K562 (cell line): ENCODE measurements at regions not wholly inside any gene's neighbourhood (a gene's known extent, or its start where the extent isn't known, plus 50 kb on each side); places are given as distances from the start of the nearest gene placed in this dataset.

Experiments used
- CCAR2 ChIP-seq: fragments of 200-400 bp; formaldehyde crosslinking; IDR thresholded peaks from 2 replicates; pipeline ENCODE4 v1.6.1; 2017; ENCODE audit warnings: mild to moderate bottlenecking, low read depth, low read length
- E2F5 ChIP-seq: sonication (generic); formaldehyde crosslinking; IDR thresholded peaks from 2 replicates; pipeline ENCODE4 v1.8.0; 2022; ENCODE audit warnings: mild to moderate bottlenecking, missing genetic modification reagents
- MIER1 ChIP-seq: fragments of 450-650 bp; IDR thresholded peaks from 2 replicates; pipeline ENCODE4 v1.6.1; 2016; ENCODE audit warnings: antibody characterized with exemption, mild to moderate bottlenecking, low read depth
- RBM25 ChIP-seq: fragments of 200-400 bp; formaldehyde crosslinking; IDR thresholded peaks from 2 replicates; pipeline ENCODE4 v1.6.1; 2018; ENCODE audit warnings: low read length, low read depth, moderate library complexity; ENCODE audit not compliant: severe bottlenecking
- RBM34 ChIP-seq: fragments of 200-400 bp; formaldehyde crosslinking; IDR thresholded peaks from 2 replicates; pipeline ENCODE4 v1.6.1; 2018; ENCODE audit warnings: low read length, borderline replicate concordance; ENCODE audit not compliant: insufficient read depth
- SAFB2 ChIP-seq: fragments of 200-400 bp; formaldehyde crosslinking; IDR thresholded peaks from 2 replicates; pipeline ENCODE4 v1.6.1; 2018; ENCODE audit warnings: borderline replicate concordance, low read length, low read depth, moderate library complexity; ENCODE audit not compliant: severe bottlenecking
- TFAM ChIP-seq: fragments of 250-450 bp; sonication (Bioruptor Pico); conservative IDR thresholded peaks from 2 replicates; pipeline ENCODE4 v1.5.0; 2021; ENCODE audit warnings: mild to moderate bottlenecking, moderate library complexity
- XRCC5 ChIP-seq: fragments of 200-400 bp; formaldehyde crosslinking; IDR thresholded peaks from 2 replicates; pipeline ENCODE4 v1.6.1; 2017; ENCODE audit warnings: low read depth, mild to moderate bottlenecking, low read length
- ZBTB1 ChIP-seq: sonication (generic); formaldehyde crosslinking; IDR thresholded peaks from 2 replicates; pipeline ENCODE4 v1.8.1; 2023; ENCODE audit warnings: missing genetic modification reagents, low read depth, mild to moderate bottlenecking, borderline replicate concordance
- ZFP36 ChIP-seq: fragments of 150-350 bp; IDR thresholded peaks from 2 replicates; pipeline ENCODE4 v1.6.1; 2018; ENCODE audit warnings: low read length, low read depth; ENCODE audit not compliant: partially characterized antibody
- ZFX ChIP-seq: sonication (generic); formaldehyde crosslinking; IDR thresholded peaks from 2 replicates; pipeline ENCODE4 v1.8.0; 2022; ENCODE audit warnings: mild to moderate bottlenecking, missing genetic modification reagents, moderate library complexity
- ZKSCAN3 ChIP-seq: fragments of 250-450 bp; sonication (Bioruptor Pico); IDR thresholded peaks from 2 replicates; pipeline ENCODE4 v1.4.0; 2020
- ZNF124 ChIP-seq: sonication (generic); formaldehyde crosslinking; IDR thresholded peaks from 2 replicates; pipeline ENCODE4 v1.8.1; 2022; ENCODE audit warnings: missing genetic modification reagents
- ZNF174 ChIP-seq: fragments of 250-450 bp; sonication (Bioruptor Pico); IDR thresholded peaks from 2 replicates; pipeline ENCODE4 v1.4.0; 2020; ENCODE audit warnings: mild to moderate bottlenecking
- ZNF197 ChIP-seq: fragments of 200-800 bp; sonication (Bioruptor generic); IDR thresholded peaks from 2 replicates; pipeline ENCODE4 v1.6.1; 2016; ENCODE audit warnings: low read depth, missing genetic modification characterization, missing compliant biosample characterization
- ZNF354B ChIP-seq: fragments of 250-450 bp; sonication (Bioruptor Pico); IDR thresholded peaks from 2 replicates; pipeline ENCODE4 v1.4.0; 2020
- ZNF444 ChIP-seq: fragments of 250-450 bp; sonication (Bioruptor Pico); IDR thresholded peaks from 2 replicates; pipeline ENCODE4 v1.4.0; 2020; ENCODE audit warnings: mild to moderate bottlenecking, moderate library complexity
- ZNF639 ChIP-seq, 2 experiments: fragments of 200-800 bp in 1 of 2; sonication (Bioruptor generic) in 1 of 2; sonication (generic) in 1 of 2; formaldehyde crosslinking in 1 of 2; IDR thresholded peaks in 1 of 2; conservative IDR thresholded peaks in 1 of 2; 2 replicates each; pipeline versions ENCODE4 v1.5.0 to v1.6.1; 2016 to 2020; ENCODE audit warnings: missing compliant biosample characterization in 1 of 2, missing genetic modification characterization in 1 of 2, missing genetic modification reagents in 1 of 2
- TF ChIP-seq, protein P1 (sequence below): fragments of 250-450 bp; sonication (Bioruptor Pico); IDR thresholded peaks from 2 replicates; pipeline ENCODE4 v1.4.0; 2020; ENCODE audit warnings: mild to moderate bottlenecking, moderate library complexity
- TF ChIP-seq, protein P2 (sequence below): fragments of 450-650 bp; IDR thresholded peaks from 2 replicates; pipeline ENCODE4 v1.6.1; 2017; ENCODE audit warnings: antibody characterized with exemption, mild to moderate bottlenecking

GRCh38 chr1:181152892-181153633 lies 64.6 kb downstream of the IER5 start (continued):
- TF ChIP-seq TFAM (CRISPR knock-in tag) (no peak), ZKSCAN3 (no peak), CCAR2 (0 out of 2 replicates have a peak, but pooled peaks have one; percentile 93), RBM25 (no peak), ZNF444 (CRISPR knock-in tag) (no peak; the same call in 1 of the 2 replicates), ZNF639 (CRISPR knock-in tag; conservative IDR thresholded peaks at IDR 0.05 in 1 of 2, IDR thresholded peaks at IDR 0.05 in 1 of 2) (peak in 1 of 2 experiments; percentile 91; a peak in 2 of 4 replicates), SAFB2 (no peak), ZBTB1 (CRISPR knock-in tag) (peak; percentile 48; the same call in 1 of the 2 replicates), ZNF174 (no peak), ZFX (CRISPR knock-in tag) (peak; percentile 87), MIER1 (no peak), XRCC5 (peak; percentile 94; the same call in 1 of the 2 replicates), ZNF354B (CRISPR knock-in tag) (no peak), ZNF197 (CRISPR knock-in tag) (peak; percentile 95; the same call in 1 of the 2 replicates), ZNF124 (CRISPR knock-in tag) (no peak), E2F5 (no peak), RBM34 (no peak), ZFP36 (no peak)
- TF ChIP-seq, protein P1, sequence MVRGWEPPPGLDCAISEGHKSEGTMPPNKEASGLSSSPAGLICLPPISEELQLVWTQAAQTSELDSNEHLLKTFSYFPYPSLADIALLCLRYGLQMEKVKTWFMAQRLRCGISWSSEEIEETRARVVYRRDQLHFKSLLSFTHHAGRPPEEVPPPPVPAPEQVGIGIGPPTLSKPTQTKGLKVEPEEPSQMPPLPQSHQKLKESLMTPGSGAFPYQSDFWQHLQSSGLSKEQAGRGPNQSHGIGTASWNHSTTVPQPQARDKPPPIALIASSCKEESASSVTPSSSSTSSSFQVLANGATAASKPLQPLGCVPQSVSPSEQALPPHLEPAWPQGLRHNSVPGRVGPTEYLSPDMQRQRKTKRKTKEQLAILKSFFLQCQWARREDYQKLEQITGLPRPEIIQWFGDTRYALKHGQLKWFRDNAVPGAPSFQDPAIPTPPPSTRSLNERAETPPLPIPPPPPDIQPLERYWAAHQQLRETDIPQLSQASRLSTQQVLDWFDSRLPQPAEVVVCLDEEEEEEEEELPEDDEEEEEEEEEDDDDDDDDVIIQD (CRISPR knock-in tag) = no peak
- TF ChIP-seq, protein P2, sequence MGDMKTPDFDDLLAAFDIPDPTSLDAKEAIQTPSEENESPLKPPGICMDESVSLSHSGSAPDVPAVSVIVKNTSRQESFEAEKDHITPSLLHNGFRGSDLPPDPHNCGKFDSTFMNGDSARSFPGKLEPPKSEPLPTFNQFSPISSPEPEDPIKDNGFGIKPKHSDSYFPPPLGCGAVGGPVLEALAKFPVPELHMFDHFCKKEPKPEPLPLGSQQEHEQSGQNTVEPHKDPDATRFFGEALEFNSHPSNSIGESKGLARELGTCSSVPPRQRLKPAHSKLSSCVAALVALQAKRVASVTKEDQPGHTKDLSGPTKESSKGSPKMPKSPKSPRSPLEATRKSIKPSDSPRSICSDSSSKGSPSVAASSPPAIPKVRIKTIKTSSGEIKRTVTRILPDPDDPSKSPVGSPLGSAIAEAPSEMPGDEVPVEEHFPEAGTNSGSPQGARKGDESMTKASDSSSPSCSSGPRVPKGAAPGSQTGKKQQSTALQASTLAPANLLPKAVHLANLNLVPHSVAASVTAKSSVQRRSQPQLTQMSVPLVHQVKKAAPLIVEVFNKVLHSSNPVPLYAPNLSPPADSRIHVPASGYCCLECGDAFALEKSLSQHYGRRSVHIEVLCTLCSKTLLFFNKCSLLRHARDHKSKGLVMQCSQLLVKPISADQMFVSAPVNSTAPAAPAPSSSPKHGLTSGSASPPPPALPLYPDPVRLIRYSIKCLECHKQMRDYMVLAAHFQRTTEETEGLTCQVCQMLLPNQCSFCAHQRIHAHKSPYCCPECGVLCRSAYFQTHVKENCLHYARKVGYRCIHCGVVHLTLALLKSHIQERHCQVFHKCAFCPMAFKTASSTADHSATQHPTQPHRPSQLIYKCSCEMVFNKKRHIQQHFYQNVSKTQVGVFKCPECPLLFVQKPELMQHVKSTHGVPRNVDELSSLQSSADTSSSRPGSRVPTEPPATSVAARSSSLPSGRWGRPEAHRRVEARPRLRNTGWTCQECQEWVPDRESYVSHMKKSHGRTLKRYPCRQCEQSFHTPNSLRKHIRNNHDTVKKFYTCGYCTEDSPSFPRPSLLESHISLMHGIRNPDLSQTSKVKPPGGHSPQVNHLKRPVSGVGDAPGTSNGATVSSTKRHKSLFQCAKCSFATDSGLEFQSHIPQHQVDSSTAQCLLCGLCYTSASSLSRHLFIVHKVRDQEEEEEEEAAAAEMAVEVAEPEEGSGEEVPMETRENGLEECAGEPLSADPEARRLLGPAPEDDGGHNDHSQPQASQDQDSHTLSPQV = peak; percentile 88
